A673 (cell line): ENCODE measurements at regions not wholly inside any gene's neighbourhood (a gene's known extent, or its start where the extent isn't known, plus 50 kb on each side); places are given as distances from the start of the nearest gene placed in this dataset.

Experiments
- CTCF ChIP-seq: fragments of 300-800, 200-600 bp; sonication (generic); conservative IDR thresholded peaks from 2 replicates; pipeline ENCODE4 v1.5.1; 2017; ENCODE audit warnings: low read depth, mild to moderate bottlenecking, antibody characterized with exemption, low read length, moderate library complexity, mixed read lengths
- EZH2 ChIP-seq: fragments of 200-600 bp; sonication (generic); IDR thresholded peaks from 2 replicates; pipeline ENCODE4 v1.6.1; 2017; ENCODE audit warnings: borderline replicate concordance, low read depth, mild to moderate bottlenecking, mixed read lengths, antibody characterized with exemption, low read length; ENCODE audit not compliant: poor library complexity, severe bottlenecking

DNA sequence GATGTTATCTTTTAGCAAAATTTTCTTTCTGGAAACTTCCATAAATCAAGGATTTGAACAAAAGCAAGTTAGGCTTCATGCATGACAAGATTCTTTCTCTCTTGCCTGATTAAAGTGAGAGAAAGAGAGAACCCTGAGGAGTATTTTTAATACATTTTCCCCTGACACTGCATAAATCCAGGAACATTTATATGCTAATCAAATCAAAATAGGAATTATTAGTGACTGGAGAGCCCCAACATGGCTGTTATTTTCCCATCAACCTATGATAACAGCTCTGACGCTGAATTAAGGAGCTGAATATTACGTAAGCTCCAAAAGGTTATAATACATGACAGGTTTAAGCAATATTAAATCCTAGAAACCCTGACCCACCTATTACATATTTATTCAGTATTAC is 930.2 kb upstream of the PIK3C3 start:
- TF ChIP-seq EZH2 (no peak), CTCF (no peak)
